Testis (tissue), 2 donors: ENCODE measurements at regions not wholly inside any gene's neighbourhood (a gene's known extent, or its start where the extent isn't known, plus 50 kb on each side); places are given as distances from the start of the nearest gene placed in this dataset.

ENCODE experiments used
- DNase-seq: peaks from one replicate; pipeline ENCODE4 v3.0.0-alpha.2; 2019
- H3K27ac ChIP-seq, 2 donors: fragments of 200-600 bp; sonication (generic); one replicate each; pipeline ENCODE4 v1.5.1; 2019
- H3K27me3 ChIP-seq: fragments of 200-600 bp; sonication (generic); one replicate; pipeline ENCODE4 v1.5.1; 2019
- H3K36me3 ChIP-seq: fragments of 200-600 bp; sonication (generic); one replicate; pipeline ENCODE4 v1.5.1; 2017; ENCODE audit warnings: low read depth; ENCODE audit errors: missing control alignments
- H3K4me1 ChIP-seq: fragments of 200-600 bp; sonication (generic); one replicate; pipeline ENCODE4 v1.5.1; 2019
- H3K4me3 ChIP-seq, 2 donors: fragments of 200-600 bp; sonication (generic); one replicate each; pipeline ENCODE4 v1.5.1; 2017 to 2019
- H3K9me3 ChIP-seq: fragments of 200-600 bp; sonication (generic); one replicate; pipeline ENCODE4 v1.5.1; 2017
- POLR2A ChIP-seq: fragments of 450-650 bp; IDR thresholded peaks from one replicate; pipeline ENCODE4 v1.6.1; 2017; ENCODE audit warnings: antibody characterized with exemption, mild to moderate bottlenecking, moderate library complexity
- WGBS, 2 donors: methylation state at CpG; one replicate each; pipeline ENCODE4 v1.1.5; 2018; 5-methylcytosine and 5-hydroxymethylcytosine counted together
- intact Hi-C: fragments of 100-400 bp; cut with DNase I; formaldehyde crosslinking; loops from one replicate; pipeline ENCODE4 v1.15.1; 2023; ENCODE audit warnings: low total_unique reads
- TF ChIP-seq, protein P1 (sequence below), 3 experiments: fragments of 450-650 bp in 2 of 3; fragments of 200-600 bp in 1 of 3; sonication (generic) in 1 of 3; IDR thresholded peaks; one replicate each; pipeline ENCODE4 v1.5.1; 2016 to 2019; ENCODE audit warnings: antibody characterized with exemption in 3 of 3, mild to moderate bottlenecking in 2 of 3, moderate library complexity in 1 of 3

DNA sequence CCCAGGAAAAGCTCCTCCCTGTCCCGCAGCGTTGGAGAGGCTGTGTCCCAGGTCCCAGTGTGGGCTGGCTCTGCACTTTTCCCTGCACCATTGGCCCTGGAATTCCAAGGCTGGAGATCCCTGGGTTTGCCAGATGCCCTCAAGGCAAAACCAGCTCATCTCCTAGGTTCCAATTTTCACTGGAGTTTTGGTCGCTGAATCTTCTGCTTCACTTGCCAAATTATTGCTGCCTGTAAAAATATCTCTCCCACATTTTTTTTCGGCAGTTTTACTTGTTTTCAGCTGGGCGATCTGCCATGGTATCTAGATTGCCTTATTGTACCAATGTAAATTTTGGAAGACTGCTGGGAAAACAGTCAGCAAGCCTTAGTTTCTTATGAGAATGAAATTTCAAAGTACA, 150.9 kb upstream of the ATP10A start:
- H3K4me3 ChIP-seq = no peak overlapping the region
- TF ChIP-seq POLR2A = no peak
- TF ChIP-seq, protein P1, sequence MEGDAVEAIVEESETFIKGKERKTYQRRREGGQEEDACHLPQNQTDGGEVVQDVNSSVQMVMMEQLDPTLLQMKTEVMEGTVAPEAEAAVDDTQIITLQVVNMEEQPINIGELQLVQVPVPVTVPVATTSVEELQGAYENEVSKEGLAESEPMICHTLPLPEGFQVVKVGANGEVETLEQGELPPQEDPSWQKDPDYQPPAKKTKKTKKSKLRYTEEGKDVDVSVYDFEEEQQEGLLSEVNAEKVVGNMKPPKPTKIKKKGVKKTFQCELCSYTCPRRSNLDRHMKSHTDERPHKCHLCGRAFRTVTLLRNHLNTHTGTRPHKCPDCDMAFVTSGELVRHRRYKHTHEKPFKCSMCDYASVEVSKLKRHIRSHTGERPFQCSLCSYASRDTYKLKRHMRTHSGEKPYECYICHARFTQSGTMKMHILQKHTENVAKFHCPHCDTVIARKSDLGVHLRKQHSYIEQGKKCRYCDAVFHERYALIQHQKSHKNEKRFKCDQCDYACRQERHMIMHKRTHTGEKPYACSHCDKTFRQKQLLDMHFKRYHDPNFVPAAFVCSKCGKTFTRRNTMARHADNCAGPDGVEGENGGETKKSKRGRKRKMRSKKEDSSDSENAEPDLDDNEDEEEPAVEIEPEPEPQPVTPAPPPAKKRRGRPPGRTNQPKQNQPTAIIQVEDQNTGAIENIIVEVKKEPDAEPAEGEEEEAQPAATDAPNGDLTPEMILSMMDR (IDR thresholded peaks at IDR 0.05) = no peak
- 65 to 74% methylated on average over 4 to 5 of the region's 5 CpGs for whole genome bisulfite sequencing, 2 donors
- intact Hi-C loops = no loop called here
- no peaks in the 10 kb centered on the region for H3K9me3 ChIP-seq
- H3K36me3 ChIP-seq = no peaks in the 10 kb centered on the region
- no peak for DNase-seq
- H3K27ac ChIP-seq = no peak overlapping the region
- H3K27me3 ChIP-seq = no peaks in the 10 kb centered on the region
- no peaks in the 10 kb centered on the region for H3K4me1 ChIP-seq

DNA sequence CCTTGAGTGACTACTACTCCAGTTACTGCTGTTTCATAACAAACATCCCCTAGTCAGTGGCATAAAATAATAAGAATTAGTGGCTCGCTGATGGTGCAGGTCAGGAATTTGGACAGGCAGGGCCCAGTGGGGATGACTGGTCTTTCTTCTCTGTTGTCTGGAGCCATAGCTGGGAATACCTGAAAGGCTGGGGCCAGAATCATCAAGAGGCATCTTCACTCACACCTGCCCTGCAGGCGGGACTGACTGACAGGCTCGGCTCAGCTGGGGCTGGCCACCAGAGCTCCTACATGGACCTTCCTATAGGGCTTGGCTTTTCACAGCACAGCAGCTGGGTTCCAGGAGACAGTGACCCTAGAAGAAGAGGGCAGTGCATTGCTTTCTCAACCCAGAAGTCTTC, 148.8 kb upstream of the ATP10A start:
- WGBS, 2 donors = 84 to 94% methylated on average over 2 to 3 of the region's 3 CpGs
- Histone ChIP-seq H3K27ac (no peak overlapping the region), H3K27me3 (no peaks in the 10 kb centered on the region), H3K4me3 (no peak overlapping the region), H3K4me1 (no peaks in the 10 kb centered on the region), H3K9me3 (no peaks in the 10 kb centered on the region), H3K36me3 (no peaks in the 10 kb centered on the region)
- no peak for DNase-seq
- TF ChIP-seq, protein P1 (IDR thresholded peaks at IDR 0.05) = no peak
- no peak for TF ChIP-seq POLR2A
- intact Hi-C loops = no loop called here

DNA sequence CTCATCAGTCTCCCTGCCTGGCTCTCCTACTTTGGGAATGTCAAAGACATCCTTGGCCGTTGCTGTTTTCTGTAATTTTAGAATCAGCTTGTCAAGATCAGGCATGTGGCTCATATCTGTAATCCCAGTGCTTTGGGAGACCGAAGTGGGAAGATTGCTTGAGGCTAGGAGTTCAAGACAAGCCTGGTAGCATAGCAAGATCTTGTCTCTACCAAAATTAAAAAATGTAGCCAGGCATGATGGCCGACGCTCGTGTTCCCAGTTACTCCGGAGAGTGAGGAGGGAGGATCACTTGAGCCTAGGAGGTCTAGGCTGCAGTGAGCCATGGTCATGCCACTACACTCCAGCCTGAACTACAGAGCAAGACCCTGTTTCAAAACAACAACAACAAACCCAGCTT, 144.0 kb upstream of the ATP10A start:
- Histone ChIP-seq H3K4me1 (no peaks in the 10 kb centered on the region), H3K27ac (no peak overlapping the region), H3K27me3 (no peaks in the 10 kb centered on the region), H3K36me3 (no peaks in the 10 kb centered on the region), H3K4me3 (no peak overlapping the region), H3K9me3 (no peaks in the 10 kb centered on the region)
- intact Hi-C loops = no loop called here
- no peak for DNase-seq
- TF ChIP-seq, protein P1 (IDR thresholded peaks at IDR 0.05) = no peak
- no peak for TF ChIP-seq POLR2A
- WGBS, 2 donors = 91% methylated on average over 6 of the region's 6 CpGs

- no peak overlapping the region for H3K27ac ChIP-seq
- H3K9me3 ChIP-seq = no peaks in the 10 kb centered on the region
- no peak overlapping the region for H3K4me3 ChIP-seq
- intact Hi-C loops = no loop called here
- DNase-seq = no peak
- WGBS, 2 donors = 84 to 96% methylated on average over 9 of the region's 9 CpGs
- no peak for TF ChIP-seq POLR2A
- TF ChIP-seq, protein P1 (IDR thresholded peaks at IDR 0.05) = no peak
- no peaks in the 10 kb centered on the region for H3K4me1 ChIP-seq
- no peaks in the 10 kb centered on the region for H3K36me3 ChIP-seq
- H3K27me3 ChIP-seq = no peaks in the 10 kb centered on the region
These were observed 138.1 kb upstream of the ATP10A start for GRCh38 chr15:26001201-26001600.

DNA sequence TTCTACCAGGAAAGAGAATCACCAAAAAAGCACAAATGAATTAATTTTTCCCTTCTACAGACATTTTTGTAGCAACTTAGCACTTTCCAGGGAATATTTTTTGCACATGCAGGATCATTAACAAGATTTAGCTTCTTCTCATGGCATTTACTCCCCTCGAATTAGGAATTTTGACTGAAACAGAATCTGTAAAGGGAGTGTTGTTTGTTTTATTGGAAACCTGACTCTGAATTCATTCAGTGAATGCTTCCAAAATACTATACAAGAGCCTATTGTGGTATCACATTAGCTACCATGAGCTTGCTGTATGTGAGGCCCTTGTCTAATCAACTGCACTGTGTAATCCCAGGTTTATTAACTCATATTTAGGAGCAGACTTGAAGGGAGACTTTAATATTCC, 130.4 kb upstream of the ATP10A start:
- TF ChIP-seq, protein P1 (IDR thresholded peaks at IDR 0.05) = no peak
- TF ChIP-seq POLR2A = no peak

More for the DNA sequence above, 130.4 kb upstream of the ATP10A start:
- Histone ChIP-seq H3K9me3 (no peaks in the 10 kb centered on the region), H3K27ac (no peak overlapping the region), H3K4me3 (no peak overlapping the region), H3K27me3 (no peaks in the 10 kb centered on the region), H3K36me3 (no peaks in the 10 kb centered on the region), H3K4me1 (no peaks in the 10 kb centered on the region)
- intact Hi-C loops = no loop called here
- 43 to 64% methylated on average over 1 of the region's 1 CpG for WGBS, 2 donors
- no peak for DNase-seq
